DND-41 (cell line): ENCODE measurements at regions not wholly inside any gene's neighbourhood (a gene's known extent, or its start where the extent isn't known, plus 50 kb on each side); places are given as distances from the start of the nearest gene placed in this dataset.
"Not testable (repeated sequence)": the region's sequence is repeated elsewhere in the genome, so short reads cannot be mapped to it uniquely, and the experiment has no call there.

ENCODE experiments used
- ATAC-seq: fragments of 200-7000 bp; cut with Tn5 transposase; 3 replicates; pipeline ENCODE4 v1.9.1; 2021; ENCODE audit warnings: low read depth; ENCODE audit not compliant: insufficient read depth
- DNase-seq: peaks from one replicate; pipeline ENCODE4 v3.0.0-alpha.2; 2020
- H2AFZ ChIP-seq: 2 replicates; pipeline ENCODE4 v1.6.0; 2012; ENCODE audit warnings: low read depth, low read length
- H3K27ac ChIP-seq: 2 replicates; pipeline ENCODE4 v1.5.1; 2012; ENCODE audit warnings: low read length, inconsistent platforms
- H3K27me3 ChIP-seq: fragments of 200-600 bp; sonication (generic); 2 replicates; pipeline ENCODE4 v1.6.0; 2012; ENCODE audit warnings: low read length, mild to moderate bottlenecking, inconsistent platforms; ENCODE audit not compliant: insufficient read depth, poor library complexity
- H3K36me3 ChIP-seq: 2 replicates; pipeline ENCODE4 v1.5.1; 2012; ENCODE audit warnings: low read length, inconsistent platforms; ENCODE audit not compliant: insufficient read depth
- H3K4me1 ChIP-seq: 2 replicates; pipeline ENCODE4 v1.5.1; 2012; ENCODE audit warnings: mild to moderate bottlenecking, low read length; ENCODE audit not compliant: insufficient read depth
- H3K4me2 ChIP-seq: 2 replicates; pipeline ENCODE4 v1.6.0; 2012; ENCODE audit warnings: mild to moderate bottlenecking, moderate library complexity, low read length, inconsistent platforms; ENCODE audit not compliant: insufficient read depth
- H3K4me3 ChIP-seq, 2 experiments: fragments of 200-600 bp in 1 of 2; shearing (Covaris generic) in 1 of 2; 2 replicates each; pipeline ENCODE4 v1.5.1; 2012 to 2016; ENCODE audit warnings: inconsistent platforms in 2 of 2, low read length in 2 of 2, mild to moderate bottlenecking in 2 of 2, low read depth in 1 of 2, moderate library complexity in 1 of 2
- H3K79me2 ChIP-seq: 2 replicates; pipeline ENCODE4 v1.6.0; 2012; ENCODE audit warnings: low read length, inconsistent platforms; ENCODE audit not compliant: insufficient read depth
- H3K9ac ChIP-seq: 2 replicates; pipeline ENCODE4 v1.6.0; 2012; ENCODE audit warnings: low read depth, mild to moderate bottlenecking, inconsistent platforms, low read length, moderate library complexity
- H3K9me3 ChIP-seq: 2 replicates; pipeline ENCODE4 v1.5.1; 2012; ENCODE audit warnings: low read length, moderate library complexity, mild to moderate bottlenecking, inconsistent platforms; ENCODE audit not compliant: insufficient read depth, severe bottlenecking
- H4K20me1 ChIP-seq: 2 replicates; pipeline ENCODE4 v1.6.0; 2012; ENCODE audit warnings: low read length; ENCODE audit not compliant: insufficient read depth
- CTCF ChIP-seq: IDR thresholded peaks from 2 replicates; pipeline ENCODE4 v1.5.1; 2012; ENCODE audit warnings: borderline replicate concordance, low read length, moderate library complexity, mild to moderate bottlenecking; ENCODE audit not compliant: poor library complexity, severe bottlenecking; ENCODE audit errors: extremely low read depth
- EZH2 ChIP-seq: IDR thresholded peaks from 3 replicates; pipeline ENCODE4 v1.6.1; 2012; ENCODE audit warnings: borderline replicate concordance, low read depth, mild to moderate bottlenecking, moderate library complexity, low read length, inconsistent platforms; ENCODE audit not compliant: severe bottlenecking

- Histone ChIP-seq H3K4me3 (no peak overlapping the region), H3K4me1 (no peaks in the 10 kb centered on the region), H3K36me3 (no peaks in the 10 kb centered on the region), H3K27me3 (no peaks in the 10 kb centered on the region), H3K9ac (no peak overlapping the region), H3K9me3 (no peaks in the 10 kb centered on the region), H3K27ac (no peak overlapping the region), H2AFZ (no peak overlapping the region), H3K79me2 (no peaks in the 10 kb centered on the region), H3K4me2 (no peak overlapping the region), H4K20me1 (no peaks in the 10 kb centered on the region)
- no peak for TF ChIP-seq EZH2
- TF ChIP-seq CTCF, result no peak
- ATAC-seq (no peak), DNase-seq (no peak)
Observed at GRCh38 chr6:85237478-85237877, 212.4 kb upstream of the NT5E start.

- Histone ChIP-seq H3K36me3 (no peaks in the 10 kb centered on the region), H2AFZ (no peak overlapping the region), H3K27me3 (no peaks in the 10 kb centered on the region), H3K9ac (no peak overlapping the region), H3K79me2 (no peaks in the 10 kb centered on the region), H3K27ac (no peak overlapping the region), H3K4me3 (no peak overlapping the region), H4K20me1 (no peaks in the 10 kb centered on the region), H3K9me3 (no peaks in the 10 kb centered on the region), H3K4me1 (no peaks in the 10 kb centered on the region), H3K4me2 (no peak overlapping the region)
- ATAC-seq (no peak), DNase-seq (no peak)
- TF ChIP-seq CTCF (no peak), EZH2 (no peak)
Observed at GRCh38 chr6:85236636-85237035, 213.2 kb upstream of the NT5E start.

GRCh38 chr6:85227345-85227744 lies 222.5 kb upstream of the NT5E start:
- ATAC-seq, H4K20me1 ChIP-seq, H3K27ac ChIP-seq, H3K4me2 ChIP-seq, H2AFZ ChIP-seq, H3K79me2 ChIP-seq, H3K9me3 ChIP-seq, H3K4me1 ChIP-seq, H3K36me3 ChIP-seq, H3K4me3 ChIP-seq, H3K9ac ChIP-seq, DNase-seq, H3K27me3 ChIP-seq: not testable (repeated sequence)

GRCh38 chr6:85212794-85213193 lies 237.1 kb upstream of the NT5E start:
- H3K9ac ChIP-seq, H3K79me2 ChIP-seq, H3K27ac ChIP-seq, DNase-seq, H4K20me1 ChIP-seq, H3K4me3 ChIP-seq, H2AFZ ChIP-seq, H3K27me3 ChIP-seq, H3K4me2 ChIP-seq, H3K4me1 ChIP-seq, ATAC-seq, H3K36me3 ChIP-seq, H3K9me3 ChIP-seq: not testable (repeated sequence)
